GM19239 (cell line): ENCODE measurements at regions not wholly inside any gene's neighbourhood (a gene's known extent, or its start where the extent isn't known, plus 50 kb on each side); places are given as distances from the start of the nearest gene placed in this dataset.

Experiments used
- DNase-seq: peaks from one replicate; pipeline ENCODE4 v3.0.0; 2011; ENCODE audit warnings: low spot score; ENCODE audit not compliant: insufficient read length
- FAIRE-seq: peaks from 2 replicates; lab custom pipeline; 2011; peaks lifted over from hg19 to GRCh38; lab: Jason Lieb, UNC

GRCh38 chr6:166738386-166739116 lies 111.5 kb upstream of the RPS6KA2 start:
- FAIRE-seq (no peak), DNase-seq (no peak)

- no peak for FAIRE-seq
- no peak for DNase-seq
Measured at GRCh38 chr6:166737261-166737660, 110.2 kb upstream of the RPS6KA2 start.

- no peak for FAIRE-seq
- no peak for DNase-seq
Measured at GRCh38 chr6:166736634-166737033, 109.6 kb upstream of the RPS6KA2 start.

- FAIRE-seq, result no peak
Measured at GRCh38 chr6:166733900-166734299, 106.8 kb upstream of the RPS6KA2 start.

GRCh38 chr6:166729658-166730057 lies 102.6 kb upstream of the RPS6KA2 start:
- FAIRE-seq, result no peak
- no peak for DNase-seq

More at GRCh38 chr6:166733900-166734299, 106.8 kb upstream of the RPS6KA2 start:
- no peak for DNase-seq

- FAIRE-seq (no peak), DNase-seq (no peak)
Measured at GRCh38 chr6:166728884-166729530, 102.0 kb upstream of the RPS6KA2 start.

- DNase-seq (no peak), FAIRE-seq (no peak)
Measured at GRCh38 chr6:166726201-166726600, 99.2 kb upstream of the RPS6KA2 start.

- DNase-seq, result no peak
- no peak for FAIRE-seq
Measured at GRCh38 chr6:166725571-166725970, 98.5 kb upstream of the RPS6KA2 start.

GRCh38 chr6:166724576-166724975 lies 97.5 kb upstream of the RPS6KA2 start:
- FAIRE-seq (no peak), DNase-seq (no peak)

GRCh38 chr6:166722785-166723184 lies 95.7 kb upstream of the RPS6KA2 start:
- DNase-seq (no peak), FAIRE-seq (no peak)

- FAIRE-seq, result no peak
- DNase-seq, result no peak
Measured at GRCh38 chr6:166721576-166721975, 94.5 kb upstream of the RPS6KA2 start.

- DNase-seq (no peak), FAIRE-seq (no peak)
Measured at GRCh38 chr6:166720856-166721255, 93.8 kb upstream of the RPS6KA2 start.

GRCh38 chr6:166719019-166719418 lies 92.0 kb upstream of the RPS6KA2 start:
- FAIRE-seq (no peak), DNase-seq (no peak)

- DNase-seq, result no peak
- FAIRE-seq, result no peak
Measured at GRCh38 chr6:166718516-166718915, 91.5 kb upstream of the RPS6KA2 start.

- DNase-seq (no peak), FAIRE-seq (no peak)
Measured at GRCh38 chr6:166716910-166717617, 90.0 kb upstream of the RPS6KA2 start.

- DNase-seq (no peak), FAIRE-seq (no peak)
Measured at GRCh38 chr6:166715992-166716391, 88.9 kb upstream of the RPS6KA2 start.

GRCh38 chr6:166715065-166715464 lies 88.0 kb upstream of the RPS6KA2 start:
- no peak for DNase-seq
- no peak for FAIRE-seq

GRCh38 chr6:166714581-166714980 lies 87.5 kb upstream of the RPS6KA2 start:
- no peak for DNase-seq
- FAIRE-seq, result no peak

GRCh38 chr6:166714187-166714510 lies 87.1 kb upstream of the RPS6KA2 start:
- no peak for DNase-seq
- FAIRE-seq, result no peak

GRCh38 chr6:166713434-166714186 lies 86.6 kb upstream of the RPS6KA2 start:
- no peak for FAIRE-seq
- no peak for DNase-seq
